ENCODE measurements at regions not wholly inside any gene's neighbourhood (a gene's known extent, or its start where the extent isn't known, plus 50 kb on each side); places are given as distances from the start of the nearest gene placed in this dataset.

- CTCF ChIA-PET, result interaction anchor here (1.3 to 1.4 kb wide), 3 partner anchors 8 to 35 kb away, joined by 3 read pairs; no protein-coding TSS in a partner anchor
- POLR2A ChIA-PET, result no interaction called here
- H3K9me3 ChIP-seq (ENCODE audit: control extremely low read depth in 1 of 5, control insufficient read depth in 4 of 5, insufficient read depth in 2 of 5, low read depth in 1 of 5, low read length in 4 of 5), result no peaks in the 10 kb centered on the region
- peaks cover 0 to 11% (median 7%) of the 10 kb centered on the region in 5 experiments for H3K27me3 ChIP-seq (replicated peaks in 2 of 5; ENCODE audit: control insufficient read depth in 4 of 5, insufficient read depth in 5 of 5, low read length in 4 of 5)
- H3K4me3 ChIP-seq (ENCODE audit: control insufficient read depth in 1 of 7, extremely low read depth in 1 of 7, insufficient read depth in 4 of 7, low read depth in 2 of 7, low read length in 6 of 7), result no peak overlapping the region
- no peak for DNase-seq
- no peaks in the 10 kb centered on the region for H3K36me3 ChIP-seq (ENCODE audit: control insufficient read depth in 4 of 4, insufficient read depth in 4 of 4, low read length in 3 of 4)
- 100% methylated on average over 2 of the region's 7 CpGs for WGBS (ENCODE audit: insufficient coverage)
- no peak overlapping the region for H3K27ac ChIP-seq (ENCODE audit: insufficient read depth in 1 of 2, low read depth in 1 of 2, low read length in 2 of 2, poor library complexity in 1 of 2, severe bottlenecking in 2 of 2)
- no peaks in the 10 kb centered on the region for H3K4me1 ChIP-seq (ENCODE audit: control extremely low read depth in 1 of 4, control insufficient read depth in 4 of 4, insufficient read depth in 4 of 4, low read length in 3 of 4)
These were observed 320.0 kb downstream of the MTX2 start for GRCh38 chr2:176589287-176589686.

GRCh38 chr2:176589825-176590440 lies 320.7 kb downstream of the MTX2 start:
- no peak overlapping the region for H3K27ac ChIP-seq (ENCODE audit: insufficient read depth in 1 of 2, low read depth in 1 of 2, low read length in 2 of 2, poor library complexity in 1 of 2, severe bottlenecking in 2 of 2)
- H3K4me3 ChIP-seq (ENCODE audit: control insufficient read depth in 1 of 7, extremely low read depth in 1 of 7, insufficient read depth in 4 of 7, low read depth in 2 of 7, low read length in 6 of 7), result no peak overlapping the region
- DNase-seq, result no peak
- peaks cover 0 to under 1% (median 0%) of the 10 kb centered on the region in 5 experiments for H3K9me3 ChIP-seq (ENCODE audit: control extremely low read depth in 1 of 5, control insufficient read depth in 4 of 5, insufficient read depth in 2 of 5, low read depth in 1 of 5, low read length in 4 of 5)
- WGBS (ENCODE audit: insufficient coverage), result 93% methylated on average over 3 of the region's 11 CpGs
- no peaks in the 10 kb centered on the region for H3K4me1 ChIP-seq (ENCODE audit: control extremely low read depth in 1 of 4, control insufficient read depth in 4 of 4, insufficient read depth in 4 of 4, low read length in 3 of 4)
- no peaks in the 10 kb centered on the region for H3K36me3 ChIP-seq (ENCODE audit: control insufficient read depth in 4 of 4, insufficient read depth in 4 of 4, low read length in 3 of 4)
- ChIA-PET CTCF (interaction anchor here (1.3 to 1.4 kb wide), 2 partner anchors 8 to 22 kb away, joined by 3 read pairs; no protein-coding TSS in a partner anchor), POLR2A (no interaction called here)
- peaks cover 0 to 7% (median 4%) of the 10 kb centered on the region in 5 experiments for H3K27me3 ChIP-seq (replicated peaks in 2 of 5; ENCODE audit: control insufficient read depth in 4 of 5, insufficient read depth in 5 of 5, low read length in 4 of 5)

GRCh38 chr2:176592216-176592615 lies 323.0 kb downstream of the MTX2 start:
- whole genome bisulfite sequencing (ENCODE audit: insufficient coverage), result 94% methylated on average over 6 of the region's 6 CpGs
- CTCF ChIA-PET, result interaction anchor here (1.4 kb wide), 1 partner anchor 16 kb away, joined by 3 read pairs; no protein-coding TSS in a partner anchor

GRCh38 chr2:176595986-176596385 lies 326.7 kb downstream of the MTX2 start:
- H3K36me3 ChIP-seq (ENCODE audit: control insufficient read depth in 4 of 4, insufficient read depth in 4 of 4, low read length in 3 of 4), result no peaks in the 10 kb centered on the region
- ChIA-PET POLR2A (interaction anchor here (0.7 kb wide), 1 partner anchor 11 kb away, joined by 3 read pairs; no protein-coding TSS in a partner anchor), CTCF (no interaction called here)
- no peak overlapping the region for H3K4me3 ChIP-seq (ENCODE audit: control insufficient read depth in 1 of 7, extremely low read depth in 1 of 7, insufficient read depth in 4 of 7, low read depth in 2 of 7, low read length in 6 of 7)
- H3K27me3 ChIP-seq (replicated peaks in 2 of 5; ENCODE audit: control insufficient read depth in 4 of 5, insufficient read depth in 5 of 5, low read length in 4 of 5), result peaks cover 0 to 7% (median 0%) of the 10 kb centered on the region in 5 experiments
- 100% methylated on average over 2 of the region's 3 CpGs for WGBS (ENCODE audit: insufficient coverage)
- H3K9me3 ChIP-seq (ENCODE audit: control extremely low read depth in 1 of 5, control insufficient read depth in 4 of 5, insufficient read depth in 2 of 5, low read depth in 1 of 5, low read length in 4 of 5), result peaks cover 0 to 2% (median 0%) of the 10 kb centered on the region in 5 experiments
- no peak overlapping the region for H3K27ac ChIP-seq (ENCODE audit: insufficient read depth in 1 of 2, low read depth in 1 of 2, low read length in 2 of 2, poor library complexity in 1 of 2, severe bottlenecking in 2 of 2)
- DNase-seq, result no peak
- no peaks in the 10 kb centered on the region for H3K4me1 ChIP-seq (ENCODE audit: control extremely low read depth in 1 of 4, control insufficient read depth in 4 of 4, insufficient read depth in 4 of 4, low read length in 3 of 4)

More at GRCh38 chr2:176592216-176592615, 323.0 kb downstream of the MTX2 start:
- Histone ChIP-seq H3K4me1 (ENCODE audit: control extremely low read depth in 1 of 4, control insufficient read depth in 4 of 4, insufficient read depth in 4 of 4, low read length in 3 of 4) (no peaks in the 10 kb centered on the region), H3K27me3 (replicated peaks in 2 of 5; ENCODE audit: control insufficient read depth in 4 of 5, insufficient read depth in 5 of 5, low read length in 4 of 5) (peaks cover 0 to 4% (median 0%) of the 10 kb centered on the region in 5 experiments), H3K9me3 (ENCODE audit: control extremely low read depth in 1 of 5, control insufficient read depth in 4 of 5, insufficient read depth in 2 of 5, low read depth in 1 of 5, low read length in 4 of 5) (peaks cover 0 to 2% (median 0%) of the 10 kb centered on the region in 5 experiments), H3K27ac (ENCODE audit: insufficient read depth in 1 of 2, low read depth in 1 of 2, low read length in 2 of 2, poor library complexity in 1 of 2, severe bottlenecking in 2 of 2) (no peak overlapping the region), H3K4me3 (ENCODE audit: control insufficient read depth in 1 of 7, extremely low read depth in 1 of 7, insufficient read depth in 4 of 7, low read depth in 2 of 7, low read length in 6 of 7) (no peak overlapping the region), H3K36me3 (ENCODE audit: control insufficient read depth in 4 of 4, insufficient read depth in 4 of 4, low read length in 3 of 4) (no peaks in the 10 kb centered on the region)
- DNase-seq, result no peak
- POLR2A ChIA-PET, result no interaction called here

GRCh38 chr2:176597916-176598315 lies 328.7 kb downstream of the MTX2 start:
- H3K36me3 ChIP-seq (ENCODE audit: control insufficient read depth in 4 of 4, insufficient read depth in 4 of 4, low read length in 3 of 4), result no peaks in the 10 kb centered on the region
- DNase-seq, result no peak
- peaks cover 0 to 14% (median 0%) of the 10 kb centered on the region in 5 experiments for H3K27me3 ChIP-seq (replicated peaks in 2 of 5; ENCODE audit: control insufficient read depth in 4 of 5, insufficient read depth in 5 of 5, low read length in 4 of 5)
- ChIA-PET CTCF (interaction anchor here (0.8 to 1.4 kb wide), 3 partner anchors 9 to 40 kb away, joined by 3 to 4 read pairs (median 3); no protein-coding TSS in a partner anchor), POLR2A (no interaction called here)
- 100% methylated on average over 1 of the region's 1 CpG for WGBS (ENCODE audit: insufficient coverage)
- no peak overlapping the region for H3K27ac ChIP-seq (ENCODE audit: insufficient read depth in 1 of 2, low read depth in 1 of 2, low read length in 2 of 2, poor library complexity in 1 of 2, severe bottlenecking in 2 of 2)
- H3K4me1 ChIP-seq (ENCODE audit: control extremely low read depth in 1 of 4, control insufficient read depth in 4 of 4, insufficient read depth in 4 of 4, low read length in 3 of 4), result no peaks in the 10 kb centered on the region
- H3K9me3 ChIP-seq (ENCODE audit: control extremely low read depth in 1 of 5, control insufficient read depth in 4 of 5, insufficient read depth in 2 of 5, low read depth in 1 of 5, low read length in 4 of 5), result peaks cover 0 to 2% (median 0%) of the 10 kb centered on the region in 5 experiments
- no peak overlapping the region for H3K4me3 ChIP-seq (ENCODE audit: control insufficient read depth in 1 of 7, extremely low read depth in 1 of 7, insufficient read depth in 4 of 7, low read depth in 2 of 7, low read length in 6 of 7)

- no CpG with 5 or more reads among the region's 2 CpGs for WGBS (ENCODE audit: insufficient coverage)
- no peaks in the 10 kb centered on the region for H3K4me1 ChIP-seq (ENCODE audit: control extremely low read depth in 1 of 4, control insufficient read depth in 4 of 4, insufficient read depth in 4 of 4, low read length in 3 of 4)
- peaks cover 0 to 2% (median 0%) of the 10 kb centered on the region in 5 experiments for H3K9me3 ChIP-seq (ENCODE audit: control extremely low read depth in 1 of 5, control insufficient read depth in 4 of 5, insufficient read depth in 2 of 5, low read depth in 1 of 5, low read length in 4 of 5)
- no peak for DNase-seq
- H3K4me3 ChIP-seq (ENCODE audit: control insufficient read depth in 1 of 7, extremely low read depth in 1 of 7, insufficient read depth in 4 of 7, low read depth in 2 of 7, low read length in 6 of 7), result no peak overlapping the region
- peaks cover 0 to 14% (median 0%) of the 10 kb centered on the region in 5 experiments for H3K27me3 ChIP-seq (replicated peaks in 2 of 5; ENCODE audit: control insufficient read depth in 4 of 5, insufficient read depth in 5 of 5, low read length in 4 of 5)
- ChIA-PET CTCF (interaction anchor here (0.8 to 1.2 kb wide), 2 partner anchors 9 to 40 kb away, joined by 3 read pairs; no protein-coding TSS in a partner anchor), POLR2A (no interaction called here)
- no peaks in the 10 kb centered on the region for H3K36me3 ChIP-seq (ENCODE audit: control insufficient read depth in 4 of 4, insufficient read depth in 4 of 4, low read length in 3 of 4)
- no peak overlapping the region for H3K27ac ChIP-seq (ENCODE audit: insufficient read depth in 1 of 2, low read depth in 1 of 2, low read length in 2 of 2, poor library complexity in 1 of 2, severe bottlenecking in 2 of 2)
These were observed 329.1 kb downstream of the MTX2 start for GRCh38 chr2:176598351-176598750.

- WGBS (ENCODE audit: insufficient coverage), result 91% methylated on average over 6 of the region's 10 CpGs
- Histone ChIP-seq H3K27me3 (replicated peaks in 2 of 5; ENCODE audit: control insufficient read depth in 4 of 5, insufficient read depth in 5 of 5, low read length in 4 of 5) (peaks cover 0 to 20% (median under 1%) of the 10 kb centered on the region in 5 experiments), H3K9me3 (ENCODE audit: control extremely low read depth in 1 of 5, control insufficient read depth in 4 of 5, insufficient read depth in 2 of 5, low read depth in 1 of 5, low read length in 4 of 5) (peaks cover 0 to under 1% (median 0%) of the 10 kb centered on the region in 5 experiments), H3K27ac (ENCODE audit: insufficient read depth in 1 of 2, low read depth in 1 of 2, low read length in 2 of 2, poor library complexity in 1 of 2, severe bottlenecking in 2 of 2) (no peak overlapping the region), H3K4me1 (ENCODE audit: control extremely low read depth in 1 of 4, control insufficient read depth in 4 of 4, insufficient read depth in 4 of 4, low read length in 3 of 4) (no peaks in the 10 kb centered on the region), H3K36me3 (ENCODE audit: control insufficient read depth in 4 of 4, insufficient read depth in 4 of 4, low read length in 3 of 4) (no peaks in the 10 kb centered on the region), H3K4me3 (ENCODE audit: control insufficient read depth in 1 of 7, extremely low read depth in 1 of 7, insufficient read depth in 4 of 7, low read depth in 2 of 7, low read length in 6 of 7) (no peak overlapping the region)
- CTCF ChIA-PET, result no interaction called here
- POLR2A ChIA-PET, result no interaction called here
- DNase-seq, result no peak
These were observed 330.7 kb downstream of the MTX2 start for GRCh38 chr2:176599796-176600485.
